ENCODE measurements at regions not wholly inside any gene's neighbourhood (a gene's known extent, or its start where the extent isn't known, plus 50 kb on each side); places are given as distances from the start of the nearest gene placed in this dataset.

- Histone ChIP-seq H3K4me3 (no peak overlapping the region), H3K27me3 (no peaks in the 10 kb centered on the region), H3K4me1 (peaks cover 0 to 7% (median 4%) of the 10 kb centered on the region in 3 donors), H3K27ac (no peak overlapping the region), H3K36me3 (no peaks in the 10 kb centered on the region), H3K9me3 (no peaks in the 10 kb centered on the region)
- ATAC-seq (no peak), FAIRE-seq (no peak), DNase-seq (no peak)
- WGBS, 2 donors: 85 to 92% methylated on average over 10 of the region's 10 CpGs
- intact Hi-C loops (cut with DNase I): no loop called here
- TF ChIP-seq CTCF (IDR thresholded peaks at IDR 0.05): no peak
Measured at GRCh38 chr2:240329116-240329665, 106.3 kb upstream of the GPC1 start.

DNA sequence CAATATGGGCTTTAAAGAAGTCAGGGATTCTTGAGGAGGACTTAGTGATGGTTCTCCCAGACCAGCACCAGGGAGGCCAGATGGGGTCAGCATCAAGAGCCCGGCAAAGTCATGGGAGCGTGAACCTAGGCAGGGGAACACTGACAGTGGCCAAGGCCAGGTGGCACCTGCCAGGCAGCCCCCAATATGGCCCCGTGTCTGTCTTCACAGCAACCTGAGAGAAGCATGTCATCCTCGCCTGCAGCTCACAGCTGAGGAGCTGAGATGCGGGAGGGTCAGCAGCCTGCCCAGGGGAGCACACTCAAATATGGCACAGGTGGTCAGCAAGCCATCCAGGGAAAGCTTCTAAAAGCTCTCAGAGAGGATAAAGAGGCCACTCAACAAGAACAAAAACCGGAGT, 105.7 kb upstream of the GPC1 start:
- intact Hi-C loops (cut with DNase I): no loop called here
- TF ChIP-seq CTCF (IDR thresholded peaks at IDR 0.05): no peak
- no peaks in the 10 kb centered on the region for H3K36me3 ChIP-seq
- H3K4me1 ChIP-seq: peaks cover 0 to 7% (median 4%) of the 10 kb centered on the region in 3 donors
- H3K9me3 ChIP-seq: no peaks in the 10 kb centered on the region
- H3K27me3 ChIP-seq: no peaks in the 10 kb centered on the region
- no peak for FAIRE-seq
- 91 to 93% methylated on average over 6 of the region's 6 CpGs for WGBS, 2 donors
- no peak for ATAC-seq
- no peak for DNase-seq
- no peak overlapping the region for H3K4me3 ChIP-seq
- no peak overlapping the region for H3K27ac ChIP-seq

DNA sequence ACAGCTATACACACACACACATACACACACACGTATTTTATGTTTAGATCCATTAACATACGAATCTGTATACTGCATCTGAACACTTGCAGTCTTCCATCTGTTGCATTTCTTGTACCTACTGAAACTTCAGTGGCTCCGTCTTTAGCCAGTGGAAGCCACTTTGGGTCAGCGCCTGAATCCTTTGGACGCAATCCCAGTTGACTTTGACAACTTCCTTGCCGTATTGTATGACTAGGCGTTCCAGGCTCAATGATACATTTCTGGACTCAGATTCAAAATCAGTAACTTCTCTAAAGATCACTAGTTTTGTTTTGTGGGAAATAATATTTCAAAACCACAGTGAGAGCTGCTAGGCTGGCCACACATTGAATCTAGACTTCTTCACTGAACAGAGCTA, 101.5 kb upstream of the GPC1 start:
- Histone ChIP-seq H3K27ac (no peak overlapping the region), H3K27me3 (no peaks in the 10 kb centered on the region), H3K36me3 (no peaks in the 10 kb centered on the region), H3K4me3 (no peak overlapping the region), H3K4me1 (no peaks in the 10 kb centered on the region), H3K9me3 (no peaks in the 10 kb centered on the region)
- peak in 2 of 4 donors; percentile 14 to 28 for ATAC-seq
- 42 to 52% methylated on average over 7 of the region's 7 CpGs for WGBS, 2 donors
- no peak for DNase-seq
- no peak for FAIRE-seq
- TF ChIP-seq CTCF (IDR thresholded peaks at IDR 0.05): no peak
- intact Hi-C loops (cut with DNase I): no loop called here

DNA sequence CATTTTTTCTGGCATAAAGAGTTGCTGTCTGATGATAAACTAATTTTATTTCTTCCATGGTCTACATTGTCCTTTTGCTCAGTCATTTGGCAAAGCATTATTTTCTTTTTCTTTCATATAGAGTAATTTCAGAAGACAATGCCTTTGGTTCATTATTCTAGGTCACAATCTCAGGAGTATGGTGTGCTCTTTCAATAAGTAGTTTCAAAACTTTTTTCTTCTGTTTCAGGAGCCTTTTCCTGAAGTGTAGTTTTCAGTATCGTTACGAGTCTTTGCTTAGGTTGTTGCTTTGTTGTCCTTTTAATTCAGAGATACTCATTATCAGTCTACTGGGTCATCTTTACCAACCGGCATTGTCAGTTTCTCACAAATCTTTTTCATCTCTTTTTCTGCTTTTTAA, 100.4 kb upstream of the GPC1 start:
- Histone ChIP-seq H3K27ac (no peak overlapping the region), H3K4me3 (no peak overlapping the region), H3K36me3 (no peaks in the 10 kb centered on the region), H3K4me1 (no peaks in the 10 kb centered on the region), H3K27me3 (no peaks in the 10 kb centered on the region), H3K9me3 (no peaks in the 10 kb centered on the region)
- FAIRE-seq (no peak), DNase-seq (no peak), ATAC-seq (no peak)
- WGBS, 2 donors: 84 to 91% methylated on average over 3 of the region's 3 CpGs
- no peak for TF ChIP-seq CTCF (IDR thresholded peaks at IDR 0.05)
- intact Hi-C loops (cut with DNase I): no loop called here

DNA sequence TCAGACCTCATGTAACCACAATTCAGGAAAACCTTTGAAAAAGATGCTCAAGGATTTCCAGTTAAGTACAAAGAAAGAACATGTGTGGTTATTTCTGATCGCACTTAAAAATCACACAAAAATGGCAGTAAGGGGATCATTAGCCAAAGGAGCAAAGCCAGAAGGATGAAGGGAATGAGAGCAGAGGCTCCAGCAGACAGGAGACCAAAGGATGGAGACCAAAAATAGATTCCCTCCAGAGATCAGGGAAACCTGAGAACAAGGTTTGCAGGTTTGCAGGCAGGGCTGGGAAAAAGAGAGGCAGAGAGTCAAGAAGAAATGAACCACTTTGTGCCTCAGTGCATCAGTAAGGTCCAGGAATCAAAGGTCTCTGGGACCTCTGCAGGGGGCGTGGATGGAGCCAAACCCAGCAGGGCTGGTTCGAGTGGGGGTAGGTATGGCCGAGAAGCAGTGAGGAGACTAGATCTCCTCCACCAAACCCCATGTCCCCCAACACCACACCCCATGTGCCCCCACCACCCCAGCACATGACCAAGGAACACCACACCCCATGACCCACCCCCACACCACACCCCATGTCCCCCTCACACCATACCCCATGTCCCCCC, 98.5 kb upstream of the GPC1 start:
- Histone ChIP-seq H3K27ac (no peak overlapping the region), H3K9me3 (no peaks in the 10 kb centered on the region), H3K36me3 (no peaks in the 10 kb centered on the region), H3K4me3 (no peak overlapping the region), H3K4me1 (no peaks in the 10 kb centered on the region), H3K27me3 (no peaks in the 10 kb centered on the region)
- TF ChIP-seq CTCF (IDR thresholded peaks at IDR 0.05): no peak
- 72 to 95% methylated on average over 4 of the region's 4 CpGs for WGBS, 2 donors
- FAIRE-seq (no peak), DNase-seq (no peak), ATAC-seq (no peak)
- intact Hi-C loops (cut with DNase I): no loop called here

Measured in pancreas (tissue), 10 donors.